RPMI8226 (cell line): ENCODE measurements at regions not wholly inside any gene's neighbourhood (a gene's known extent, or its start where the extent isn't known, plus 50 kb on each side); places are given as distances from the start of the nearest gene placed in this dataset.
"Not testable (repeated sequence)": the region's sequence is repeated elsewhere in the genome, so short reads cannot be mapped to it uniquely, and the experiment has no call there.

Source experiments
- DNase-seq: peaks from one replicate; pipeline ENCODE4 v3.0.0-alpha.2; 2015

DNA sequence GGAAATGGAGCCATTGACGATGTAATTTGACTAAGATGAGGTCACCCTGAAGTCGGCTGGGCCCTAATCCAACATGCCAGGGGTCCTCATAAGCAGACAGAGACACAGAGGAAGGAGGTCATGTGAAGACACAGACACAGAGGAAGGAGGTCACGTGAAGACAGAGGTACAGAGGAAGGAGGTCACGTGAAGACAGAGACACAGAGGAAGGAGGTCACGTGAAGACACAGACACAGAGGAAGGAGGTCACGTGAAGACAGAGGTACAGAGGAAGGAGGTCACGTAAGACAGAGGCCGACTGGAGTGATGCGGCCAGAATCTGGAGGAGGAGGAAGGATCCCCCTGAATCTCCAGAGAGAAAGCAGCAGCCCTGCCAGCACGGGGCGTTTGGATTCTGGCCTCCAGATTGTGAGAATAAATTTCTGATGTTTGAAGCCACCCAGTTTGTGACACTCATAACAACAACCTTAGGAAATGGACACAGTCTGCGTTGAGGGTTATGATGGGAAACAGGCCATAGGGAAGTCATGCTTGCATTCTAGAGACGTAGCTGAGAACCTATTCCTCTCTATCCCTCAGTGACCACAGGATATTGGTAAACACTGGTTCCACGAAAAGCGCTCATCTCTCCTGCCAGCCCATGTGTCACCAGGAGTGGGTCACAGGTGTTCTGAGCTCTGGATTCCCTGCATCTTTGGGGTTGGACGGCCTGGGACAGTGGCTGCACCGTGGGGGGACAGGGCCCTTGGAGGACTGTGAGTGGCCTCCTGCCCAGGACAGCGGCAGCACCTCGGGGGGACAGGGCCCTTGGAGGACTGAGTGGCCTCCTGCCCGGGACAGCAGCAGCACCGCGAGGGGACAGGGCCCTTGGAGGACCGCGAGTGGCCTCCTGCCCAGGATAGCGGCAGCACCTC is 108.5 kb downstream of the SOX1 start:
- DNase-seq: no peak

DNA sequence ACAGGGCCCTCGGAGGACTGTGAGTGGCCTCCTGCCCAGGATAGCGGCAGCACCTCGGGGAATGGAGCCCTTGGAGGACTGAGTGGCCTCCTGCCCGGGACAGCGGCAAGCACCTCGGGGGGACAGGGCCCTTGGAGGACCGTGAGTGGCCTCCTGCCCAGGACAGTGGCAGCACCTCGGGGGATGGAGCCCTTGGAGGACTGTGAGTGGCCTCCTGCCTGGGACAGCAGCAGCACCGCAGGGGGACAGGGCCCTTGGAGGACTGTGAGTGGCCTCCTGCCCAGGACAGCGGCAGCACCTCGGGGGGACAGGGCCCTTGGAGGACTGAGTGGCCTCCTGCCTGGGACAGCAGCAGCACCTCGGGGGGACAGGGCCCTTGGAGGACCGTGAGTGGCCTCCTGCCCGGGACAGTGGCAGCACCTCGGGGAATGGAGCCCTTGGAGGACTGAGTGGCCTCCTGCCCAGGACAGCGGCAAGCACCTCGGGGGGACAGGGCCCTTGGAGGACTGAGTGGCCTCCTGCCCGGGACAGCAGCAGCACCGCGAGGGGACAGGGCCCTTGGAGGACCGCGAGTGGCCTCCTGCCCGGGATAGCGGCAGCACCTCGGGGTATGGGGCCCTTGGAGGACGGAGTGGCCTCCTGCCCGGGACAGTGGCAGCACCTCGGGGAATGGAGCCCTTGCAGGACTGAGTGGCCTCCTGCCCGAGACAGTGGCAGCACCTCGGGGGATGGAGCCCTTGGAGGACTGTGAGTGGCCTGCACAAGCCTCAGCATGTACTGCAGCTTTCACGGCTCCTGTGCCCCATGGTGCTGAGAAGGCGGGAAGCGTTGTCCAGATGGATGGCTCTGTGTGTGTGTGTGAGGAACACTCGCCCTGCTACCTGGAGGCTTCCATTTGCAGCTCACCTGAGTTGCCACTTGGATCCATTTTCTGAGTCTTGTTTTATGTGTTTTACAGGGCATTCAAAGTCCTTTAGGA is 109.5 kb downstream of the SOX1 start:
- not testable (repeated sequence) for DNase-seq

DNA sequence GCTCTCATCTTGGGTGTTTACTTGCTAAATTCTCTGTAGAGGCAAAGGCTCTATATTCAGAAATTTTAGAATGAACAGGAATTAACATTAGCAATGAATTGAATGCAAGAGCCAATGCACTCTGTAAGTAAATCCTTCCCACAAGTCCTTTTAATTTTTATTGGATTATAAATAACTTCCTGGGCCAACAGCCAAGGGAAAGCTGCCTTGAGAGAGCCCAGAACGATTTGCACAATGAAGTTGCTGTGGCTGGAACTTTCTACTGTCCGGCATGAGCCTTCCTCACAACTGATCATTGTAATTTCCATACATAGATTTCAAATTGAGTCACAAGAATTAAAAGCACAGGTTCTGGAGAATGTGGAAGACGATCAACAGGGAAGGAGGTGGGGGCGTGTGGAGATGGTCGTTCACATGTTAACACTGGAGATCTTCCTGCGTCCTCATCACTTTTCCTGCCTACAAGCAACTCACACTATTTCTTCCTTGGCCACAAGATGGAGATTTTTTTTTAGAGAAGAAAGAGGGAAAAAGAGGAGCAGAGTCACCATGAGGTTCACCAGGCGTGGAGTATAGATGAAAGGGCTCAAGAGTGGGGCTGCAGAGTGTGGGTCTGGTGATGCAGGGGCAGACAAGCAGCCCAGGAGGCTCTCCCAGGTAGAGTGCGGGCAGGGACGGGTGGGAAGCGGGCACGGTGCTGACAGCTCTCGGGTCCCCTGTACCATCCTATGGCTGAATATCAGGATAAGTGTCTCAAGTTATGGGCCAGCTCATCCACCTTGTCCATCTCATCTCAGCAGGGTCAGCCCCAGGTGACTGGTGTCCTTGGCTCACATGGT is 110.7 kb downstream of the SOX1 start:
- no peak for DNase-seq

DNA sequence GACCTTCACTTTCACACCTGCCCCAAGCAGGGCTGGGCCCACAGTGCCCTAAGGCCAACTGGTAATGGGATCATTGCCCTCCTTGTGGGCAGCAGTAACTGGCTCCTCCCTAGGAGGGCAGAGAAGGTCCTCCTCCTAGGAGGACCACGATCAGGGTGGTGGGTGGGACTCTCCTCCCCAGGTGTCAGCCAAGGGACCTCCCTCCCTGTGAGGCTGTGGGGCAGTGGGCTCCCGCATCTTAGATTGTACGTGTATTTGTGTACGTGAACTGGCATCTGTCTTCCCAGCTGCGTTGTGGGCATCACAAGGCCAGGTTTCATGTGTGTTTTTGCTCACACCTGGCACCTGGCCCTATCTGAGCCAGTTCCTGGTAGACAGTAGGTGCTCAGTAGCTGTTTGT is 111.8 kb downstream of the SOX1 start:
- no peak for DNase-seq

DNA sequence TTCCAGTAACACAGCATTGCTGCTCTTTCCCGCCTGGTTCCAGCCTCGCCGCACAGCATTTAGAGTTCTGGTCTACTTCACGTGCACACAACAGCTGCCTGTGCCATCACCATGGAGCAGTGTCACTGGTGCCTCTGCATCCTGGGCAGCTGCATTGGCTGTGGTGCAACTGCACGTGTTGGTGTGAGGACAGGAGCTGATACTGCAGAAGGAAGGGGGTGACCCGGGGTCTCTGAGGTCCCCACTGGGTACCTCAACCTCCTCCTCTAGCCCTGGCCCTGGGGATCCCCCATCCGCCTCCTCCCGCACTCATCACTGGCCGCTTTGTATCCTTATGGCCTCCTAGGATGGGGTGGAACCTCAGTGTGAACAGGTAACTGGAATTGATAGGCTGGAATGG is 112.5 kb downstream of the SOX1 start:
- DNase-seq: no peak

DNA sequence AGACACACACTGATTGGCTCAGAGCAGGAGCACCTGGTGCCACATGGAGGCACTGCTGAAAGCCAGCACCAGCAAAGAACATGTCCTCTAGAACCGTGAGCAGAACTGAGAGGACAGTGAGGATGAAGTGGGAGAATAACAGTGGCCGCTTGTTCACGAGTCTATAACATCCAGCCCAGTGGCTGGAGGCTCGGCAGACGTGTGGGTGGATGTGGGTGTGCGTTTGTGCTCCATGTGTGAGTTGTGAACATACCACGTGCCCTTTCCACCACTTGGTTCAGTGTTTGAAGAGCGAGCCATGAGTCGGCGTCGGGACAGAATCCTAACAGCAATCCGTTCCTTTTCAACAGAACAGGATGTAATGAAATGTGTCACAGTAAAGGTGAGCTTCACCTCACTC is 113.0 kb downstream of the SOX1 start:
- DNase-seq: no peak

DNA sequence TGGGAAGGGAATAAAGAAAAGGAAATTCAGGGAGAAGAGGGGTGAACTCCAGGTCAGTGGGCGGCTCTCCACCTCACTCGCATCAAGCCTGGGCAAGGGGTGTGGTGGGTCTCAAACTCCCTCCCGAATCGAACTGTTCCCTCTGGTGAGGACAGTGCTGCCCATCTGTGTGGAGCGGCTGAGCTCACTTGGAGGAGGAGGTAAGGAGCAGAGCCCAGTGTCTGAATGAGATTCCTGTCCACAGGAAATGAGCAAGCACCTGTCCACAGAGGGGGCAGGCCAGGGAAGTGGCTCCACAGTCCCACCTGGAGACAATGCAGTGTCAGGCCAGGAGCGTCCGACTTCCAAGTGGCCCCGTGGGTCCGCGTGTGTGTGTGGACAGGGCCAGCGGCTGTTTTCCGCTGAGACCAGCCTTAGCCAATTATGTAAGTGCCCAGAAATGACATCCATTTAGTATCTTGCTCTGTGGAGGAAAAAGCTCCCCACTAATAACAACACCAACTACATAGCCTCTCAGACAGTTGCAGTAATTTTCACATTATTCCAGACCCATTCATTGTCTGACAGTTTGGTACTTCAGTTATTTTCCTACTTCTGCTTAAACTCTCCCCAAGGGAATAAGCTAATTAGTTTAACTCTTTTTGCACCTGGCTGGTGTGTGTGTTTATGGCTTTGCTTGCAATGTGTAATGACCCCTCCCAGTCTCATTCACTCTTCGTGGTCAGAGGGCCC is 114.6 kb downstream of the SOX1 start:
- DNase-seq: no peak

DNA sequence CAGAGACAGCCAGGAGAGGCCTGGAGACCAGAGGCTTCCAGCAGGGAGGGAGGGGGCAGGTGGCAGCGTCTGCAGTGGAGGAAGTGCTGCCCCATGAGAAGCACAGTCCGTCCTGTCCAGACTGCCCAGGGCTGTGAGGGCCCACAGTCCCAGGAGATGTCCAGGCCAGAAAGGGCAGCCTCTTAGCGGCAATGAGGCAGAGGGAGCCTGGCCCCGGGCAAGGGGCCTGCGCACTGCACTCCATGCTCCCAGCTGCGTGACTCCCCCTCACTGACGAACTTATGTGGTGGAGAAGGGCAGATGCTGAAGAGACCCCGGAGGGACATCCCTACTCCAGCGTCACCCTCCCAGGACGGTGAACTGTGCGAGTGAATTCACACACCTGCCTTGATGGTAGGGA is 115.3 kb downstream of the SOX1 start:
- DNase-seq: no peak

DNA sequence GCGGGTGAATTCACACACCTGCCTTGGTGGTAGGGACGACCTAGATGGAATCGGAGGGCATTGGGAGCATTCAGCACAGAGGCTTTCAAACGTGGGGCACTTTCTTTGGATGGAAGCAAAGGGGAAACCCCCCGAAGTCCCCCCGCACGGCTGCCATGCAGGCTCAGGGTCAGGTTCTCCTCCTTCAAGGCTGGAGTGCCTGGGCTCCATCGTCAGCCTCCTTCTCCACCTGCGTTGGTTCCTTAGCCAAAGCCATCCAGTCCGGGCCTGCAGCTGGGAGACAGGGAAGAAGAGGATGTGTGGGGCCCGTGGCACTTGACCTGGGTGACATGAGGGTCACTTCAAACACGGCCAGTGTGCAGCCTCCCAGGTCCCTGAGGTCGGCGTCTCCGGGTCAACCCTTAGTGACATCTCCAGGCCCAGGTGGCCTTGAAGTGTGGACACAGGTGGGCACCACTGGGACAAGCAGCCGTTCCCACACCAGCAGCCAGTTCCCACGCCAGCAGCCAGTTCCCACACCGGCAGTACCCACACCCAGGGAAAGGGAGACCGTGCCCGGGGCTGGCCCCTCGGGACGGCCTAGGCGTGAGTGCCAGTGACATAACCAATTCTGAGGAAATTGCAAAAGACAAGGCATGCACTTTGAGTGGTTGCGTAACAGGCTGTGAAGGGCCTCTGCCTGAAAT is 116.0 kb downstream of the SOX1 start:
- no peak for DNase-seq

DNA sequence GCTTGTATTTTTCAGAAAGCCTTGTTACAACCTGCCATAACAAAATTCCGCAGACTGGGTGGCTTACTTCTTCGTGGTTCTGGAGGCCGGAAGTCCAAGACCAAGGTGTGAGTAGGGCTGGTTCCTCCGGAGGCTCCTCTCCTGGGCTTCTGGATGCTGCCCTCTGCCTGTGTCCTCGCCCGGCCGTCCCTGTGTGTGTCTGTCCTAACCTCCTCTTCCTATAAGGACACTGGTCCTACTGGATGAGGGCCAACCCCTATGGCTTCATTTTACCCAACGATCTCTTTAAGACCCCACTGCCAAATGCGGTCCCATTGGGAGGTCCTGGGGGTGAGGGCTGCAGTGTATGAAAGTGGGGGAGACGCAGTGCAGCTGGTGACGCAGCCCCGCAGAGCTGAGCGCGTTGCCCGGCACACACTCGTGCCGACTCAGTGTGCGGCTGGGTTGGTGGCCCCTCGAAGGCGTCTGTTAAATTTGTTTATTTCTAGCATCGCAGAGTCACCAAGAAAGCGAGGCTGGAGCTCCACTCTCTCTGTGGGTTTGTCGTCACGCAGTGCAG is 116.7 kb downstream of the SOX1 start:
- DNase-seq: no peak

DNA sequence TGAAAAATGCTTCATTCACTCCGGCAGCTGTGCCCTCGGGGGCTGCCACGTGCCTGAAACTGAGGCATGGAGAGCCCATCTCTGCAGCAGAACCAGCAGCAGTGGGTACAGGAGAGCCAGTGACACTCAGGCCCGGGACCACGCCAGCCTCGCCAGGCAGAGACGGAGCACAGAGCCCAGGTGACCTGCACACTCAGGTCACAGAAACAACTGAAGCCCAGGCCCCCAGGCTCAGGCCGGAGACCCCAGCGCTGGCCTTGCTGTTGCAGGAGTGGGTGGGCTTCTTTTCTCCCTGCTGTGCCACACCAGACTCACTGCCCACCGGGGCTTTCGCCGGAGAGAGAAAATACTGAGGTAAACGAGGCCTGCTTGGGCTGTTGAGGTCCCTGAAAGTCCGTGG is 117.3 kb downstream of the SOX1 start:
- DNase-seq: no peak

DNA sequence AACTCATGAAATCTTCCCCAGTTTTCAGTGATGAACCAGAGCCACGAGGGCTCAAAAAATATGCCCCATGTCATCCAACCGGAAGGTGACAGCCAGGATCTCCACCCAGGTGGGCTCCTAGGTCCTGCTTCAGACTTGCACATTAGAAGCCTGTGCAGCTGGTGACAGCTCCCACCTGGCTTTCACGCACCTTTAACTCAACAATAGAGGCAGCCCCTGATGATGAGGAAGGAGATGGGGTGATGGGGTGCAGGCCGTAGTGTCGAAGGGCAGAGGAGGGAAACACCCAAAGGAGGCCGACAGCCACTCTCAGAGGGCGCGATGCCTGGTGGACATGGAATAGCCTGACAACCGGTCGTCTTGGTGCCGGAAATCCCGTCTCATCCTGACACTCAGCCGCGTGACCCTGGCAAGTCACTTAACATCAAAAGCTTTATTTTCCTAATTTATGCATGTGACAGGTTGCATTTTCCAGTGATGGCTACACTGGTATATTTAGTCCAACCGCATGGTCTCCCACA is 118.0 kb downstream of the SOX1 start:
- DNase-seq: no peak

DNA sequence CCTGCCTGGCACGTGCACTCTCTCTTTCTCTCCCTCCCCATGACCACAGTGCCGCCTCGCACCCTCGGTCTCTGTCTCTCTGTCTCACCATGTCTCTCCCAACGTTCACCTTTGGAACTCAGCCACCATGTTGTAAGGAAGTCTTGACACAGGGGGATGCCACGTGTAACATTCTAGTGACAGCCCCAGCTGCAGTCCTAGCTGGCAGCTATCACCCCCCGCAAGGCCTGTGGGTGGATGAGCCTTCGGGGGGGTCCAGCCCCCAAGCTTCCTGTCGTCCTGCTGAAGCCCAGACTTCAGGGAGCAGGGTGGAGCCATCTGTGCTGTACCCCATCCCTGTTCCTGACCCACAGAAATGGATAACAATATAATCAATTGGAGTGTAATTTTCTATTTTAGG is 118.5 kb downstream of the SOX1 start:
- DNase-seq: no peak

DNA sequence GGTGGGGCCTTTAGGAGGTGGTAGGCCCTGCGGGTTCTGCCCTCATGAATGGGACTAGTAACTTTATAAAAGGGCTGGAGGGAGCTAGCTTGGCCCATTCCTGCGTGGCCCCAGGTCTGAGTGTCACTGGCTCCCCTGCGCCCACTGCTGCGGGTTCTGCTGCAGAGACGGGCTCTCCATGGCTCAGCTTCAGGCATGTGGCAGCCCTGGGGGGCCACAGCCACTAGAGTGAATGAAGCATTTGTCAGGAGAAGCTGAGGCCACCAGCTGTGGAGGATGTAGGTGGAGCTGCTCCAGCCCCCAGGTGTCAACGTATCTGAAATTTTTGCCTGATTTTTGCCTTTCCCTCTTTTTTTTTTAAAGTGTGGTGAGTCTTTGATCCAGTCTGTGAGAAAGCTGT is 119.1 kb downstream of the SOX1 start:
- DNase-seq: no peak

DNA sequence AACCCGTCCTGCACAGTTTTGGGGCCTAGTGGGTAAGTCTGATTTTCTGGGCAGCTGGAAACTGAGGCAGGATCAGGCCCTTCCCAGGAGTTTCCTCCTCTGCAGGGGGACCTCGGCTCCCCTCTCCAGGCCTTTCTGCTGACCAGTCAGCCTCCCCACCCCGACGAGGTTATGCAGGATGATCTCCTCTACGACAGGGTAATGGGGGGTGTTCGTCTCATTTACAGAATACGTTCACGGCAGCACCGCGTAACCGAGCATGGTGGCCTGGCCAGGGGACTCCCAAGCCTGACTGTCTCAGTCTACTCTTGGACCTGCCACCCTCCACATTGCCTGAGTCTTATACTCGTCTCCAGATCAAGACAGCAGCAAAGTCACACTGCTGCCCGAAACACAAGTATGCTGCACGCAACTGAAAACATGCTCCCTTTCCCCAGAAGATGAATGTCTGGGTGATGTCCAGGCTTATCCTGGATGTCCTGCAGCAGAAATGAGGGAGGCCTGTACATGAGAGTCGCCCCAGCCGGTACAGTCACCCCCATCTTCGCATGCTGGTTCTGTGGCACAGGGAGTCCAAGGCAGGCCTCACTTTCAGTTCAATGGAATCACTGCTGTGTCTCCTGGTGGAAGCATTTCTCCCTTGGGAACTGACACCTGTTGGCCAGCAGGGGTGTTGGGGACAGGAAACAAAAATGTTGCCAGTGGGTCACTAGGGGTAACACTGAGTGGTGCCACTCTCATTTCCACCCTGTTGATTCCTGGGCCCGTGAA is 120.8 kb downstream of the SOX1 start:
- no peak for DNase-seq

DNA sequence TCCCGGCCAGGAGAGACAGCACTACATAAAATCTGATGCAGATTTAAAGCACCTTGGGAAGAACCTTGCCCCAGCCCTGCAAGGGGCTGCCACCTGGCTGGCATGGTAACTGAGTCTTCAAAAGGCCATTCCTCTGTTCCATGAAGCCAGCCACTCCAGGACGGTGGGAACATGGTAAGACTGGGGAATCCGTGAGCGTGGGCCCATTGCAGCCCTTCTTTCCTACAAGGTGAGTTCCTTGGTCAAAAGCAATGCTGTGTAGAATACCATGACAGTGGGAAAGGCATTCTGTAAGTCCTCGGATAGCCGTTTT is 121.3 kb downstream of the SOX1 start:
- DNase-seq: no peak

DNA sequence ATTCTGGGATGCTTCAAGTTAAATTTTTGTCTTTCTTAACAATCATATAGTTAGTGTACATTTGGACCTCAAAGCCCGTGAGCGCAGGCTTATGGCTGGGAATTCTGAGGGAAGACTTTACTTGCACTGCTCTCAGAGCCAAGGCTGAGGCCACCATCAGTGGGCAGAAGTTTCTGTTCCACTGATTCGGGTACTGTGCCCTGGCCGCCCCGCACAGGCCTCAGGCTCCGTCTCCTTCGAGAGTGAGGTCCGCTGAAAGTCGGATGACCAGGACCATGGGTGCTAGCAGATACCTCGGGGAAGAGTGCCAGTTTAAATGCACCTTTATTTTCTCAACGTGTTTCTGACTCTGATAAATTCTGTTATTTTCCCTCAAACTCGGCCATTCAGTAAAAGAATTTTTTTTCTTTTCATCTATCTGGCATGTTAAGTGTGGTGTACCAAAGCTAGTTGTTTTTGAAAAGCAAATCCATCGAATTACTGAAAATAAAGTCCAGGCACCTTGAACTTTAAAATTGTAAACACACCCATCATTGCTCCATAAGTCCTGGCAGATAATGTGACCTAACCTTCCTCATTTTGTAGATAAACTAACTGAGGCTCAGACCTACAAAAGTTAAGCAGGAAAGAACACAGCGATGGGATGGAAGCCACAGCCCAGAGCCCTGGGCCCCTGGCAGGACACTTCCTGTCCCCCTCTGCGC is 126.7 kb downstream of the SOX1 start:
- DNase-seq: no peak

DNA sequence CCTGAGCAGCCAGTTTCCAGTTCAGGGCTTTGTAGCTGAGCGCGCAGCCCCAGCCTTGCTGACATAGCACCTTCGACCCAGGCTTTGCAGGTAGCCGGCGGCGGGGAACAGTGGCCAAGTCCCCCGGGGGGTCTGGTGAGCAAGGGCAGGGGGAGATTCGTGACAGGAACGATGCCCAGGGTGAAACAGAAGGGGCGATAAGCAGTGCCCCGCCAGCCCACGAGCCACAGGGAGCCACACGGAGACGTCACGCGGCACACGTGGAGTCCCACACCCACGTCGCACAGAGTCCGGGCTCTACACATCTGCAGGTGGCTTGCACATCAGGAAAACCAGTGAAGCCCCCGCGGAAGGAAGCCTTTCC is 127.2 kb downstream of the SOX1 start:
- DNase-seq: no peak

DNA sequence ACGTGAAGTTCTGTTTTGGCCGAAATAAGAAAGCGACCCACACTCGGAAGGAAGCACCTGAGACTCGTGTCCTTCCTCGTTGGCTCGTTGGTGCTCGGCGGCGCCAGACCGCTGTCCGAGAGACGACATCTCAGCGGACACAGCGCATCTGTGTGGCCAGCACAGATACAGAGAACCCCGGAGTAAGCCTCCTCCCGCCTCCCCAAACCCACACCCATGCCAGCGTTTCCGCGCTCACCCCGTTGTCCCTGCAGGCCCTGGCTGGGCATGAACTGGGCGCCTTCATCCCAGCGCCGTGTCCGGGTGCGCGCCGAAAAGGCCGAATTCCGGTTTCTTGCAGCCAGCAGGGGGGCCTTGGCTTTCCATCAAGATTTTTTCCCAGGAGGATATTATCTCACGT is 127.6 kb downstream of the SOX1 start:
- no peak for DNase-seq
